ENCODE measurements at regions not wholly inside any gene's neighbourhood (a gene's known extent, or its start where the extent isn't known, plus 50 kb on each side); places are given as distances from the start of the nearest gene placed in this dataset.

DNA sequence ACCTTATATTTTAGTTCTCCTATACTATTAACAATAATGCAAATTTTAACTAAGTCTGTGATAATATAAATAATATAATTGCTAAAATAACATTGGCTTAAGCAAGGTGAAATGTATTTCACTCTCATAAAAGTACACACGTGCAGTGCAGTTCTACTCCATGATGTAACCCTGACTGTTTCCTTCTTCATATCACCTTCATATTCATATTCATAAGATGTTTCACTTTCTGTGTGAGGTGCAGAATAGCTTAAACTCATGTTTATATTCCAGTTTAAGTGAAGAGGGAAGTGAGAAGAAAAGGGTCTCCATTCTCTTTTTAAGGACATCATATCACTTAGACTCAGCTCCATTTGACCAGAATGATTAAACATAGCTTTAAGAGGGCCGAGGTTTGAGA lies 1810.0 kb upstream of the PCDH10 start:
- TF ChIP-seq, protein P1, sequence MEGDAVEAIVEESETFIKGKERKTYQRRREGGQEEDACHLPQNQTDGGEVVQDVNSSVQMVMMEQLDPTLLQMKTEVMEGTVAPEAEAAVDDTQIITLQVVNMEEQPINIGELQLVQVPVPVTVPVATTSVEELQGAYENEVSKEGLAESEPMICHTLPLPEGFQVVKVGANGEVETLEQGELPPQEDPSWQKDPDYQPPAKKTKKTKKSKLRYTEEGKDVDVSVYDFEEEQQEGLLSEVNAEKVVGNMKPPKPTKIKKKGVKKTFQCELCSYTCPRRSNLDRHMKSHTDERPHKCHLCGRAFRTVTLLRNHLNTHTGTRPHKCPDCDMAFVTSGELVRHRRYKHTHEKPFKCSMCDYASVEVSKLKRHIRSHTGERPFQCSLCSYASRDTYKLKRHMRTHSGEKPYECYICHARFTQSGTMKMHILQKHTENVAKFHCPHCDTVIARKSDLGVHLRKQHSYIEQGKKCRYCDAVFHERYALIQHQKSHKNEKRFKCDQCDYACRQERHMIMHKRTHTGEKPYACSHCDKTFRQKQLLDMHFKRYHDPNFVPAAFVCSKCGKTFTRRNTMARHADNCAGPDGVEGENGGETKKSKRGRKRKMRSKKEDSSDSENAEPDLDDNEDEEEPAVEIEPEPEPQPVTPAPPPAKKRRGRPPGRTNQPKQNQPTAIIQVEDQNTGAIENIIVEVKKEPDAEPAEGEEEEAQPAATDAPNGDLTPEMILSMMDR (IDR thresholded peaks at IDR 0.05) = no peak
- no peak for TF ChIP-seq POLR2A (IDR thresholded peaks at IDR 0.05)

Data from gastroesophageal sphincter (tissue), 3 donors.